Stimulated activated CD8-positive, alpha-beta memory T cell treated with anti-CD3 and anti-CD28 coated beads, Interleukin-7, amount 100 ng/mL, for 1 hour (primary cell): ENCODE measurements at regions not wholly inside any gene's neighbourhood (a gene's known extent, or its start where the extent isn't known, plus 50 kb on each side); places are given as distances from the start of the nearest gene placed in this dataset.

ENCODE experiments used
- DNase-seq, 2 donors: peaks; one replicate each; pipeline ENCODE4 v3.0.0-alpha.2; 2020; ENCODE audit warnings: low read depth in 2 of 2

- DNase-seq, result no peak
These were observed 126.1 kb downstream of the GDAP2 start for GRCh38 chr1:117803318-117803717.

GRCh38 chr1:117809764-117810163 is 119.7 kb downstream of the GDAP2 start:
- no peak for DNase-seq

GRCh38 chr1:117810553-117810952 is 118.9 kb downstream of the GDAP2 start:
- DNase-seq, result no peak

GRCh38 chr1:117812869-117813511 is 116.4 kb downstream of the GDAP2 start:
- no peak for DNase-seq
